ENCODE measurements at regions not wholly inside any gene's neighbourhood (a gene's known extent, or its start where the extent isn't known, plus 50 kb on each side); places are given as distances from the start of the nearest gene placed in this dataset.

DNA sequence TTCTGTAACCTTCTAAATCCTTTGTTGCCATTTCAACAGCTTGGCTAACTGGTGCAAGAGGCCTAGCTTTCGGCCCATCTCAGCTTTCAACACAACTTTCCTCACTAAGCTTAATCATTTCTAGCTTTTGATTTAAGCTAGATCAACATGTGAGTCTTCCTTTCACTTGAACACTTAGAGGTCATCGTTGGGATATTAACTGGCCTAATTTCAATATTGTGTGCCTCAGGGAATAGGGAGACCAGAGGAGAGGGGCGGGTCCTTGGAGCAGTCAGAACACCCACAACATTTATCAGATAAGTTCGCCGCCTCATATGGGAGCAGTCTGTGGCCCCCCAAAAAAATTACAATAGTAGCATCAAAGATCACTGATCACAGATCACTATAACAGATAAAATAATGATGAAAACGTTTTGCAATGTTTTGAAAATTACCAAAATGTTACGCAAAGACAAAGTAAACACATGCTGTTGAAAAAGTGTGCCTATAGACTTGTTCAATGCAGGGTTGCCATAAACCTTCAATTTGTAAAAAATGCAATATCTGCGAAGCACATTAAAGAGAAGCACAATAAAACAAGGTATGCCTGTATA is 66.8 kb upstream of the PCSK1 start:
- Mint-ChIP-seq H3K27ac (ENCODE audit: unreplicated experiment) (no peak overlapping the region), H3K4me1 (ENCODE audit: low read depth) (no peaks in the 10 kb centered on the region), H3K9me3 (ENCODE audit: low read depth) (peaks cover 7% of the 10 kb centered on the region), H3K27me3 (ENCODE audit: low read depth) (peaks cover 30% of the 10 kb centered on the region), H3K36me3 (ENCODE audit: low read depth) (peaks cover 5% of the 10 kb centered on the region), H3K4me3 (ENCODE audit: unreplicated experiment) (no peak overlapping the region)
- TF ChIP-seq, protein P1, sequence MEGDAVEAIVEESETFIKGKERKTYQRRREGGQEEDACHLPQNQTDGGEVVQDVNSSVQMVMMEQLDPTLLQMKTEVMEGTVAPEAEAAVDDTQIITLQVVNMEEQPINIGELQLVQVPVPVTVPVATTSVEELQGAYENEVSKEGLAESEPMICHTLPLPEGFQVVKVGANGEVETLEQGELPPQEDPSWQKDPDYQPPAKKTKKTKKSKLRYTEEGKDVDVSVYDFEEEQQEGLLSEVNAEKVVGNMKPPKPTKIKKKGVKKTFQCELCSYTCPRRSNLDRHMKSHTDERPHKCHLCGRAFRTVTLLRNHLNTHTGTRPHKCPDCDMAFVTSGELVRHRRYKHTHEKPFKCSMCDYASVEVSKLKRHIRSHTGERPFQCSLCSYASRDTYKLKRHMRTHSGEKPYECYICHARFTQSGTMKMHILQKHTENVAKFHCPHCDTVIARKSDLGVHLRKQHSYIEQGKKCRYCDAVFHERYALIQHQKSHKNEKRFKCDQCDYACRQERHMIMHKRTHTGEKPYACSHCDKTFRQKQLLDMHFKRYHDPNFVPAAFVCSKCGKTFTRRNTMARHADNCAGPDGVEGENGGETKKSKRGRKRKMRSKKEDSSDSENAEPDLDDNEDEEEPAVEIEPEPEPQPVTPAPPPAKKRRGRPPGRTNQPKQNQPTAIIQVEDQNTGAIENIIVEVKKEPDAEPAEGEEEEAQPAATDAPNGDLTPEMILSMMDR (IDR thresholded peaks at IDR 0.05): no peak
- no peak for DNase-seq (ENCODE audit: low spot score)

DNA sequence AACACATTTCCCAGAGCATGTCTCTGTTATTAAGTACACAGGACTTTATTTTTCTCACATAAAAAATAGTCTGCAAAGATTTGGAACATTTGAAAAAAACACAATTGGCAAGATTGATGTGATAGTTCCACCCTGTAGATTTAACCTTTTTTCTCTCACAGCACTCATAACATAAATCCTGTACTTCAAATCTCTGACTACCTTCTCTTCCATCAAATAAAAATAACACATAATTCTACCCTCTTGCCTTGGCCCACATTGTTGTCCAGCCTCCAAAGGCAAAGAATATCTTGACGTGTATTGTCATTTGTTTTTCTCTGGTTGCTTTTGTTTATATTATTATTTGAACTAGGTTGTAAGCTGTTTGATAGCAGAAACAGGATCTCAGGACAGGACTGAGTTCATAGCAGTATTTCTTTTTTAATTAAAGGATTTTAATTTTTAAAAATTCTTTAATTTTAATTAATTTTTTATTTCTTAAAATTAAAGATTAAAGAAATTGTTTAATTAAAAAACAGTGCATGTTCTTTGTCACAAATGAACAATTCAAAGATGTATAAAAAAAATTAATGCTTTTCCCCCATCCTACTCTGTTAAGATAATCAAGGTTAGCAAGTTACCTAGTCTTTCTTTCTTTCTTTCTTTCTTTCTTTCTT is 69.1 kb upstream of the PCSK1 start:
- Mint-ChIP-seq H3K9me3 (ENCODE audit: low read depth) (peaks cover 7% of the 10 kb centered on the region), H3K36me3 (ENCODE audit: low read depth) (peaks cover 5% of the 10 kb centered on the region), H3K27ac (ENCODE audit: unreplicated experiment) (no peak overlapping the region), H3K27me3 (ENCODE audit: low read depth) (peaks cover 32% of the 10 kb centered on the region), H3K4me3 (ENCODE audit: unreplicated experiment) (no peak overlapping the region), H3K4me1 (ENCODE audit: low read depth) (no peaks in the 10 kb centered on the region)
- TF ChIP-seq, protein P1 (IDR thresholded peaks at IDR 0.05): no peak
- DNase-seq (ENCODE audit: low spot score): no peak

DNA sequence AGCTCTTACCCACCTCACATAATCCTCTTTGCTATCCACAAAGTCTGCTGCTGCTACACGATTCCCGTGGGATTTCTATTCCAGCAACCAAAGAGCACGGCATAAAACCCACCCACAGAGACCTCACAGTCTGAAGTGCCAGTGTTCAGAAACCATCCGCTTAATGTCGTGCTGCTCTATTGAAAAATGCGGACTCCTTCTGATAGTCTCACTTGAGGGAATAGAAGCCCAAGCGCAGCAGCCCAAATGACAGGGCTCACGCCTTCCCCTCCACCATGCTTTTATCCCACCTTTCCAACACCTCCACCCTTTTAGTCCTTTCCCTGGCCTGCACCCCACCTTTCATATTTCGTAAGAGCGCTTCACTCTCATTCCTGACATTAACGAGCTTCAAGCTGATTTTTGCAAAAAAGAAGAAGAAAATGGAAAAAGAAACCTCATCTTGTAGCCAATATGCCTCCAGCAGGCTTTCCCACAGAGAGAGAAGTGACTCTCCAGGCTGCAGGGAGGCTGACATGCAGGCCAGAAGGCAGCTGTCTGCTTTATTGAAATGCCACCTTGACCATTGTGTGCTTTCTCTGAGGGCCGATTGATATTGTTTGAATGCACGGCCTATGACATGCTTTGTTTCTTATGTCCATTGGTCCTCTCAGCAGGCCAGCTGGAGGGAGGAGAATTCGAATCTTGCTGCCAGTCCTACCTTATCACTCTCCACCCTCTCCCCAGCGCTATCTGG is 70.6 kb upstream of the PCSK1 start:
- no peak overlapping the region for H3K27ac Mint-ChIP-seq (ENCODE audit: unreplicated experiment)
- TF ChIP-seq, protein P1 (IDR thresholded peaks at IDR 0.05): no peak
- H3K4me1 Mint-ChIP-seq (ENCODE audit: low read depth): no peaks in the 10 kb centered on the region
- H3K9me3 Mint-ChIP-seq (ENCODE audit: low read depth): peaks cover 7% of the 10 kb centered on the region
- peaks cover 5% of the 10 kb centered on the region for H3K36me3 Mint-ChIP-seq (ENCODE audit: low read depth)
- H3K27me3 Mint-ChIP-seq (ENCODE audit: low read depth): peaks cover 31% of the 10 kb centered on the region
- no peak overlapping the region for H3K4me3 Mint-ChIP-seq (ENCODE audit: unreplicated experiment)
- DNase-seq (ENCODE audit: low spot score): no peak

DNA sequence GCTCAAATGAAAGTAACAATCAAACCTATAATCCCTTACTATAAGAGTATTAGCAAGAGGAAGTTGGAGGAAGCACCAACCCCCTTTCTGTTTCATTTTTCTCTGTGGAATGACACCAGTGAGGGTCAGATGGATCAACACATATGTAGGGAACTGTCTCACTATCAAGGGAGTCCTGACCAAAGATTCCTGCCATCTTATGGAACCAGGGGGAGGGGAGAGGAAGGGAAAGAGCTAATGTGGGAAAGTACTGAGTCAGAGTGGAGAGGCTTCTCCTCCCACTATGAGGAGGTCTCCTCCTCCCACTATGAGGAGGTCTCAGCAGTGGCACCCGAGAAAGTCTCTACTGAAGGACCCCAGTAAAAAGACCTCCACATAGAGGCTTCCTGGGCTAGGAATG is 73.3 kb upstream of the PCSK1 start:
- peaks cover 26% of the 10 kb centered on the region for H3K27me3 Mint-ChIP-seq (ENCODE audit: low read depth)

More for the DNA sequence above, 73.3 kb upstream of the PCSK1 start:
- no peak overlapping the region for H3K27ac Mint-ChIP-seq (ENCODE audit: unreplicated experiment)
- no peak for DNase-seq (ENCODE audit: low spot score)
- H3K9me3 Mint-ChIP-seq (ENCODE audit: low read depth): no peaks in the 10 kb centered on the region
- no peaks in the 10 kb centered on the region for H3K4me1 Mint-ChIP-seq (ENCODE audit: low read depth)
- H3K36me3 Mint-ChIP-seq (ENCODE audit: low read depth): no peaks in the 10 kb centered on the region
- H3K4me3 Mint-ChIP-seq (ENCODE audit: unreplicated experiment): no peak overlapping the region
- TF ChIP-seq, protein P1 (IDR thresholded peaks at IDR 0.05): no peak
